GM21360 (cell line): ENCODE measurements at regions not wholly inside any gene's neighbourhood (a gene's known extent, or its start where the extent isn't known, plus 50 kb on each side); places are given as distances from the start of the nearest gene placed in this dataset.
"Not testable (repeated sequence)": the region's sequence is repeated elsewhere in the genome, so short reads cannot be mapped to it uniquely, and the experiment has no call there.

ENCODE experiments used
- ATAC-seq: cut with Tn5 transposase; IDR thresholded peaks from one replicate; pipeline ENCODE4 v1.9.1; 2021; ENCODE audit warnings: mild to moderate bottlenecking, moderate library complexity; ENCODE audit not compliant: unreplicated experiment

DNA sequence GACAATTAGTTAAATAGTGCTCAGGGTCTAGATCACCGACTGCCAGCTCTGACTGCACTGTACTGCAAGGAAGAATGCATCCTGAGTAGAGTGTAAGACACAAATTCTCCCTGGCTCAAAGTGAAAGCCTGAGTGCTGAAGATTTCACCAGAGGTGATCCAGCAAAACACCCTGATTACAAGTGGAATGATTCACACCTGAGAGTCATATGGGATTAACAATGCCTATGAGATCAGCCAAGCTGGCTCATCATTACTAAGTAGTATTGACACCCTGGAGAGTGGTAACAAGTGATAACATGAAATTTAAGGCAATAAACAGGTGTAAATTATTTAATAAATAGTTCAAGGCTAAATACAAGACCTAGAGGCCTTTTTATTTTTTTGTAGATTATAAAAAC, 403.8 kb upstream of the PRR20A start:
- ATAC-seq: no peak

- ATAC-seq: no peak
These were observed 388.1 kb upstream of the PRR20A start for GRCh38 chr13:56752636-56753035.

DNA sequence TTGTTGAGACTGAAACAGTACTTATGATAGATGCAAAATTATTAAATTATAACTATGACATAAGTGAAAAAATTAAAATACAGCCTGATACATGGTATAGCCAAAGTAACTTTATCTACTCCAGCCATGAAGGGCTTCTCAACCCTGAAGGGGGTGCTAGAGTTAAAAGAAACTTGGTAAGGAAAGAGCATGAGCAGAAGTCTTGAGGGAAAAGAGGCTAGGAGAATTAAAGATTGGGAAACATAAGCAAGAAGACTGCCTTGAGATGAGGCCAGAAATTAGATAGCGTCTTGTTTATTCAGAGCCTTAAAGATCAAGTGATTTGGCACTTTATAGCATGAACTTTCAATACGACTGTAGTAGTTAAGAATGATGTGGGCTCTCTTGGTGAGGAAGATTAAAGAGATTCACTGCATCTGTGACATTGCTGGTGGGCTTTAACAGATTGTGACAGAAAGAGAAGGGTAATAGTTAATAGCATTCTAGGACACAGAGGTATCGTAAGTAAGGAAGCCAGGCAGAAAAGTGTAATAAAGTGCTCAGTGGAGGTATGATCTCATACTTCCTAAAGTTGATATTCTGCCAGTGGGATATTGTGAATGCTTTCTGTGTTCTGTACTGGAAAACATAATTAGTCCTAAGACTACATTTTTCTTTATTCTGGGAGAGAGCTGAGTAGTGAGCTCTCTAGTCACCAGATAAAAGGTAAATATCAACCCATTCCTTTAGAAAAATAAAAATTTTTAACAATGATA, 385.4 kb upstream of the PRR20A start:
- ATAC-seq: no peak

DNA sequence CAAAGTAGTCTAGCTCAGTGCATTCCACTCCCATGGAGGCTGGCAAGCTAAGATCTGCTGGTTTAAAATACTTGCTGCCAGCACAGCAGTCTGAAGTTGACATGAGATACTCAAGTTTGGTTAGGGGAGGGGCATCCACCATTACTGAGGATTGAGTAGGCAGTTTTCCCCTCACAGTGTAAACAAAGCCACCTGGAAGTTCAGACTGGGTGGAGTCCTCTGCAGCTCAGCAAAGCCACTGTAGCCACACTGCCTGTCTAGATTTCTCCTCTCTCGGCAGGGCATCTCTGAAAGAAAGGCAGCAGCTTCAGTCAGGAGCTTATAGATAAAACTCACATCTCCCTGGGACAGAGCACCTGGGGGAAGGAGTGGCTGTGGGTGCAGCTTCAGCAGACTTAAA, 377.4 kb upstream of the PRR20A start:
- not testable (repeated sequence) for ATAC-seq

- ATAC-seq: no peak
These were observed 367.6 kb upstream of the PRR20A start for GRCh38 chr13:56773148-56773547.

GRCh38 chr13:56789527-56789926, 351.2 kb upstream of the PRR20A start:
- ATAC-seq: no peak

DNA sequence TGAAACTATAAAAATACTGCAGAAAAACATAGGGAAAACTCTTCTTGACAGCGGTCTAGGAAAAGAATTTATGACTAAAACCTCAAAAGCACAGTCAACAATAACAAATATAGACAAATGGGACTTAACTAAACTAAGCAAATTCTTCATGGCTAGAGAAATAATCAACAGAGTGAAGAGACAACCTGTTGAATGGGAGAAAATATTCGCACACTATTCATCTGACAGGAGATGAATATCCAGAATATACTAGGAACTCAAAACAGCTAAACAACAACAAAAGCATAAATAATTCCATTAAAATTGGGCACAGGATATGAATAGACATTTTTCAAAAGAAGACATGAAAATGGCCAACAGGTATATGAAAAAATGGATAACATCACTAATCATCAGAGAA, 303.6 kb upstream of the PRR20A start:
- no peak for ATAC-seq

DNA sequence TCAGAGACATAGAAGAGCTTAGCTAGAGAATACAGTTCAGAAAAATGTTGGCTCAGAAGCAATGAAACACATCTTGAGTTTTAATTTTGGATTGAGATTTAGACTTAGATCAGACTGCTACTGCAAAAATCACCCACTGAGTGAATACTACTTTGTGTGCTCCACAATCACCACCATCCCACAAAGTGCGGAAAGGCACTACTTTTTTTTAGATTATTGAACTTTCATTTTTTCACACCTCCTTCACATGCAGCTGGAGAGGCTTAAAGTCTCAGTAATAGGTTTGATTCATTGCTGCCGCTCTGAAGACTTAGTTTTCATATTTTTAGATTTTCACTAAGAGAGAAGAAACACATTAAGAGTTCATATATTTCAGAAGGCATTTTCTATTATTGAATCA, 289.9 kb upstream of the PRR20A start:
- no peak for ATAC-seq

- no peak for ATAC-seq
These were observed 279.2 kb upstream of the PRR20A start for GRCh38 chr13:56861476-56861875.

DNA sequence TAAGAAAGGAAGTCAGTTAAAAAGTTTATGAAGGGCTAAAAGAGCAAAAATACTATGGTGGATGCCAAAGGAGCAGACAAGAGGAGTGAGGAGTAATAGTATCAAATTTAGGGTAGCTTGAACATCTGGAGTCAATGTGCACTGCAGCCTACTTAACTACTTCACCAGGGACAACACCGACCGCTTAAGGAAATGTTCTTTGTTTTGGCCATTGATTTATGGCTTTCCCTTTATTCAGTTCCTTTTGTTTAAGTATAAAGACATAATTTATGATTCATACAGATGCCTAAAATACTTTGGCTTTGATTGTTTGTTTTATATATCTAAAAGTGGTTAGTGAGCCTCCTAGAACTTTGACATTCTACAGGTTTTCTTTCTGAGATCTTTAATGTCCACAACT, 276.3 kb upstream of the PRR20A start:
- no peak for ATAC-seq

- no peak for ATAC-seq
These were observed 275.3 kb upstream of the PRR20A start for GRCh38 chr13:56865416-56865815.

DNA sequence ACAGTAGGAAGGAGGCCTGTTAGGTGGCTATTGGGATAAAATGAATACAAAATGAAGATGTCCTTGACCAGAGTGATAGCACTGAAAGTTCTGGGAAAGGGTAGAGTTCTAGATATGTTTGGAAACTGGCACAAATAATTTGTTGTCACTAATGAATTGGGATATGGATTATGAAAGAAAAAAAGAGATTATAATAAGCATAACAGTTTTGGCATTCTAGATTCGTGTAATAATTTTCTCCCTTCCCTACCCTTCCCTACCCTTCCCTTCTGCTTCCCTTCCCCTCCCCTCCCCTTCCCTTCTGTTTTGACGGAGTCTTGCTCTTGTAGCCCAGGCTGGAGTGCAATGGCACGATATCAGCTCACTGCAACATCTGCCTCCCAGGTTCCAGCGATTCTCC, 271.0 kb upstream of the PRR20A start:
- no peak for ATAC-seq

GRCh38 chr13:56886398-56886797, 254.3 kb upstream of the PRR20A start:
- no peak for ATAC-seq

- no peak for ATAC-seq
These were observed 252.3 kb upstream of the PRR20A start for GRCh38 chr13:56888455-56888854.

GRCh38 chr13:56893843-56894242, 246.9 kb upstream of the PRR20A start:
- no peak for ATAC-seq

GRCh38 chr13:56900549-56901279, 240.0 kb upstream of the PRR20A start:
- ATAC-seq: no peak

- no peak for ATAC-seq
These were observed 238.4 kb upstream of the PRR20A start for GRCh38 chr13:56902276-56902675.

- no peak for ATAC-seq
These were observed 236.9 kb upstream of the PRR20A start for GRCh38 chr13:56903710-56904282.

GRCh38 chr13:56906909-56907308, 233.8 kb upstream of the PRR20A start:
- ATAC-seq: no peak

DNA sequence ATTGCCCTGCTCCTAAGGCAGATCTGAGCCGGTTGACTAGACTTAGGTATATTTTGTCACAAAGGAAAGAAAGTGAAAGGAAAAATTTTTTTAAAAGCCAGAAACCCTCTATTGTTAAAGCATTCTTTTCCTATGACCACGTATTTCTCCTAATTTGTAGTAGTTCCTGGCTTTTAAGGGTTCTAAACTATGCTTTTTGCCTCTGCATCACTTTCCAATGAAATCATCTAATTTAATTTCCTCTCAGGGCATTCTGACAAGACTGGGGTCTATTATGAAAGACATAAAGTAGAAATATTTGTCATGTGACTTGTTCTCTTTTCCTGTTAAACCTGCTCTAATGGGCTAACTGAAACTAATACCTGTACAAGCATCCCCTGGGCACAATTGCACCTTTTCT, 233.0 kb upstream of the PRR20A start:
- no peak for ATAC-seq

DNA sequence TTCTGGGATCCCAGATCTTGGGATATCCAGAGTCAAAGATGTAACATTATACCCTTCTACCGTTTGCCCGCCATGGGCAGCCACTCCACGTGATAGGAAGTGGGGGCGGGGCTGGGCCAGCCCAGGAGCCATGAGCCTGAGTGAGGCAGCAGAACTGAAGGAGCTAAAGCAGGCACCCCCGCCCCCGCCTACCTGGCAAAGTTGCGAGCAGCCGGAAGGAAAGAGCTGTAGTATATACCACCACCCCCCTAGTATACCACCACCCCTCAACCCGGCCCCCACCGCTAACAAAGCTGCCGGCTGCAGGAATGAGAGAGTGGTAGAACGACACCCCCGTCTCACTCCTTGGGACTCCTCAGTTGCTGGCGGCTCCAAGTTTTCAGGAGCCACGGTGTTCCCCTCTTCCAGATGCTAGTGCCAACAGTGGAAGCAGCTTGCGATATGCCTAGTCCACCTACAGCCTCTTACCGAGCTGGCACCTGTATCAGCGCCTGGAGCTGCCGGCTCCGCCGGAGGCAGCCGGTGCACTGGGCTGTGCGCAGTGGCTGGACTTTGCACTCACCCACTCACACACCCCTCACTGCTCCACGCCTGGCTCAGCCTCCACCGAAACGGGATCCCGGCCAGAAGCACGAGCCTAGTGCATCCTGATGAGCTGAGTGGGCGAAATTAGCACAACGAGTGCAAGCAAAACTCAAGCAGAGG, 230.7 kb upstream of the PRR20A start:
- no peak for ATAC-seq

GRCh38 chr13:56917966-56918365, 222.8 kb upstream of the PRR20A start:
- ATAC-seq: no peak
